AG04450 (cell line): ENCODE measurements at regions not wholly inside any gene's neighbourhood (a gene's known extent, or its start where the extent isn't known, plus 50 kb on each side); places are given as distances from the start of the nearest gene placed in this dataset.

Experiments used
- CTCF ChIA-PET: fragments of 300-600, 350-600 bp; formaldehyde crosslinking; extraction: SDS; loops from one replicate; lab custom pipeline; 2022; ENCODE audit warnings: antibody characterized with exemption, inconsistent platforms; lab: Charles Lee
- POLR2A ChIA-PET: fragments of 350-600 bp; formaldehyde crosslinking; extraction: SDS; loops from one replicate; lab custom pipeline; 2021; ENCODE audit warnings: antibody characterized with exemption, inconsistent platforms; lab: Yijun Ruan, JAX
- DNase-seq: peaks from one replicate; pipeline ENCODE4 v3.0.0-alpha.2; 2011; ENCODE audit warnings: low read depth, low spot score
- H3K27ac ChIP-seq: one replicate; pipeline ENCODE4 v1.5.1; 2012; ENCODE audit warnings: low read depth, low read length, control low read depth
- H3K27me3 ChIP-seq: one replicate; pipeline ENCODE4 v1.6.0; 2012; ENCODE audit warnings: low read length; ENCODE audit not compliant: control insufficient read depth, insufficient read depth
- H3K4me3 ChIP-seq: 2 replicates; pipeline ENCODE4 v1.5.1; 2011; ENCODE audit warnings: mild to moderate bottlenecking, low read depth, low read length, control low read depth
- H3K9me3 ChIP-seq: 2 replicates; pipeline ENCODE4 v1.5.1; 2012; ENCODE audit warnings: low read length; ENCODE audit not compliant: control insufficient read depth, insufficient read depth
- TF ChIP-seq, protein P1 (sequence below): IDR thresholded peaks from 2 replicates; pipeline ENCODE4 v1.5.1; 2011; ENCODE audit warnings: low read depth, low read length, control low read depth, inconsistent platforms

DNA sequence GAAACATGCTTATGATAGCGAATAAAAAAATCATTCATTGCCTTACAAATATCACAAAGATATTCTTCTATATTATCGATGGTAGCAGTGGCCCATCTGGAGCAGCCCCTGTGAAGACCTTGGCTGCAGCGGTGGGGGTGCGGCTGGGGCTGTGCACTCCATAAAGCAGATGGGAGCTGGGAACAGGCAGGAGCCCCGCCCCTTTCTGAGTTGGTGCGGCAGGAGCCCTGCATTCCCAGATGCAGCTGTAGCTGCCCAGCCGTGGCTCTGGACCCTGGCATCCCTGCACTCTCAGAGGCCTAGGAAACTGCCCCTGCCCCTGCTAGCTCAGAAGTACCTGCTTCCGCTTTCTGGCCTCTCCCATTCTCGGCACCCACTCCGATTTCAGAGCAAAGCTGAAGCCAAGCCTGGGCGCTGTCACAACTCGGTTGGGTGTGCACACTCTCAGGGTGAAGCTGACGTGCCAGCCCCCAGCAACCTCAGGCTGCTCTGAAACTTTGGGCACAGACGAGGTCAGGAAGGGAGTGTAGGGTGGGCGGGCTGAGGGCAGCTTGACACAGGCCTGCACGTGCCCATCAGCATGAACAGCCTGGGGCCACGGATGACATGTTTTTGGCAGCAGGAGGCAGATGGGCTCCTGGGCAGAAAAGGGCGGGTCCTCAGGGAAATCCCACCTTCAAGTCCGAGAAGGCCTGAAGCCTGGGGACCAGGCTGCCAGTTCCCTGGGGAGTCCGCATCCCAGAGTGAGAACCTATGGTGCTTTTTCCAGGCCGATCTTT lies 1440.8 kb upstream of the ACO1 start:
- H3K9me3 ChIP-seq, result peaks cover 18% of the 10 kb centered on the region
- no peak overlapping the region for H3K4me3 ChIP-seq
- ChIA-PET CTCF (no interaction called here), POLR2A (no interaction called here)
- TF ChIP-seq, protein P1, sequence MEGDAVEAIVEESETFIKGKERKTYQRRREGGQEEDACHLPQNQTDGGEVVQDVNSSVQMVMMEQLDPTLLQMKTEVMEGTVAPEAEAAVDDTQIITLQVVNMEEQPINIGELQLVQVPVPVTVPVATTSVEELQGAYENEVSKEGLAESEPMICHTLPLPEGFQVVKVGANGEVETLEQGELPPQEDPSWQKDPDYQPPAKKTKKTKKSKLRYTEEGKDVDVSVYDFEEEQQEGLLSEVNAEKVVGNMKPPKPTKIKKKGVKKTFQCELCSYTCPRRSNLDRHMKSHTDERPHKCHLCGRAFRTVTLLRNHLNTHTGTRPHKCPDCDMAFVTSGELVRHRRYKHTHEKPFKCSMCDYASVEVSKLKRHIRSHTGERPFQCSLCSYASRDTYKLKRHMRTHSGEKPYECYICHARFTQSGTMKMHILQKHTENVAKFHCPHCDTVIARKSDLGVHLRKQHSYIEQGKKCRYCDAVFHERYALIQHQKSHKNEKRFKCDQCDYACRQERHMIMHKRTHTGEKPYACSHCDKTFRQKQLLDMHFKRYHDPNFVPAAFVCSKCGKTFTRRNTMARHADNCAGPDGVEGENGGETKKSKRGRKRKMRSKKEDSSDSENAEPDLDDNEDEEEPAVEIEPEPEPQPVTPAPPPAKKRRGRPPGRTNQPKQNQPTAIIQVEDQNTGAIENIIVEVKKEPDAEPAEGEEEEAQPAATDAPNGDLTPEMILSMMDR, result no peak
- no peak overlapping the region for H3K27ac ChIP-seq
- no peak for DNase-seq
- no peaks in the 10 kb centered on the region for H3K27me3 ChIP-seq

DNA sequence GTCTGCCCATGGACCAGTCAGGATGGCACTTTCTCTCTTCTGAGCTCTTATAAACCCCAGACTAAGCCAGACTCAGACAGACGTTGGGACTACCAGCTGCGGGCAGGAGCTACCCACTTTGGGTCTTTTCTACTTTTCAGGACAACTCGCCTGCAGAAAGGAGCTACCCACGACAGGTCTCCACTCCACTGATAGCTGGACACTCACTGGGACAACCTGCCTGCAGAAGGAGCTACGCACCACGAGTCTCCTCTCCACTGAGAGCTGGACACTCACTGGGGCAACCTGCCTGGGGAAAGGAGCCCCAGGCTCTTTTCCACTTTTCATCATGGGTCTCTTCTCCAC lies 1440.2 kb upstream of the ACO1 start:
- TF ChIP-seq, protein P1, result no peak
- peaks cover 18% of the 10 kb centered on the region for H3K9me3 ChIP-seq
- no peak overlapping the region for H3K4me3 ChIP-seq
- no peak for DNase-seq
- H3K27me3 ChIP-seq, result no peaks in the 10 kb centered on the region
- POLR2A ChIA-PET, result no interaction called here
- CTCF ChIA-PET, result no interaction called here
- no peak overlapping the region for H3K27ac ChIP-seq

DNA sequence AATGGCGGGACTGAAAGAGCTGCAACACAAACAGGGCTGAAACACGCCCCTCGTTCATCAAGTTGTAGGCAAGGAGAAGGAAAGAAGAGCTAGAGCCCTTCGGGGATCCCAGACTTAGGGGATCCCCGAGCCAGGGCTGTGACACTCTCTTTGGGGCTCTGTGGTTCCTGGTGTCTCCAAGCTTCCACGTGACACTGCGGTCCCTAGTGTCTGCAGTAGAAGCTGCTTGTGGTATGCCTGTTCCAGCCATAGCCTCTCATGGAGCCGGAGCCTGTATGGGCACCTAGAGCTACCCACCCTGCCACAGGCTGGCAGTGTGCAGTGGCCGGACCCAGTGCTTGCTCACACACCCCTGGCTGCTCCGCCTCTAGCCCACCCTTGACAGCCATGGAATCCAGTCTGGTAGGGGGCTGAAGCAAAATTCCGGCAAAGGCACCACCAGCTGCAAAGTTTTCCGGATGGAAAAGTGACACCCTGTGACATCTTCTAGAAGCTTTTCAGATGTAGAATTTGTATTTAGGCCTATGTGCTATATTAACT lies 1439.6 kb upstream of the ACO1 start:
- TF ChIP-seq, protein P1, result no peak
- peaks cover 18% of the 10 kb centered on the region for H3K9me3 ChIP-seq
- ChIA-PET POLR2A (no interaction called here), CTCF (no interaction called here)
- no peaks in the 10 kb centered on the region for H3K27me3 ChIP-seq
- H3K4me3 ChIP-seq, result no peak overlapping the region
- no peak for DNase-seq
- no peak overlapping the region for H3K27ac ChIP-seq

DNA sequence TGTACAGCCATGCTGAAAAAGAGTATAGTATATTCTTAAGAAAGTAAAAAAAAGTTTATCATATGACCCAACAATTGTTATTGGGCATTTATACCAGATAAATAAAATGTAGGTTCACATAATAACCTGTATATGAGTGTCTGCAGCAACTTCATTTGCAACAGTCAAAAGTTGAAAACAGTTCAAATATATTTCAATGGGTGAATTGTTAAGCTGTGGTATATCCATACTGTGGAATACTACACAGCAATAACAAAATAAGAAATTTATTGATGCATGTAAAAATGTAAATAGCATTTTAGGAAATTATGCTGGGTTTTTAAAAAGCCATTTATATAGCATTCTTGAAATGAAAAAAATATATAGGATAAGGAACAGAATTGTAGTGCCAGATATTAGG lies 1420.1 kb upstream of the ACO1 start:
- H3K27ac ChIP-seq, result no peak overlapping the region
- H3K9me3 ChIP-seq, result peaks cover 13% of the 10 kb centered on the region; the same call in 1 of the 2 replicates
- H3K27me3 ChIP-seq, result no peaks in the 10 kb centered on the region
- no peak for DNase-seq
- ChIA-PET CTCF (no interaction called here), POLR2A (no interaction called here)
- TF ChIP-seq, protein P1, result no peak
- no peak overlapping the region for H3K4me3 ChIP-seq

DNA sequence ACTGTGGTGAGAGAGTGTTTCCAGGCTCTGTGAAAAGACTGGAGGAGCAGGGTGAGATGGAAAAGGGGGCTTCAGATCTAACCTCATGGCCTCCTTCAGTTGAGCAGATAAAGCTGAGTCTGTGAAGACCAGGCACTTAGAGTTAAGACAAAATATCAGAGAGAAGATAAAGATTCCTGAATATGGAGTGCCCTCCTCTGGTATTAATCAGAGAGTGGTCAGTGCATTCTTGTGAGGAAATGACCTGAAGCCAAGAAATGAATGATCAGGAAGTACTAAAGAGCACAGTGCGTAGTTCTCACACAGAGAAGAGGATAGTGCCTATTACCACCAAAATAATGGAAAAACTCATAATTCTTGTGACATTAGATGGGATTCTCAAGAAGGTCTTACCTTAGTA lies 1417.0 kb upstream of the ACO1 start:
- no peak for DNase-seq
- Histone ChIP-seq H3K27ac (no peak overlapping the region), H3K9me3 (peaks cover 6% of the 10 kb centered on the region; the same call in 1 of the 2 replicates), H3K4me3 (no peak overlapping the region), H3K27me3 (no peaks in the 10 kb centered on the region)
- POLR2A ChIA-PET, result no interaction called here
- TF ChIP-seq, protein P1, result no peak
- CTCF ChIA-PET, result no interaction called here
